ENCODE measurements at regions not wholly inside any gene's neighbourhood (a gene's known extent, or its start where the extent isn't known, plus 50 kb on each side); places are given as distances from the start of the nearest gene placed in this dataset.
A peak's percentile ranks its signal among the peaks of the same experiment; 100 is the strongest.
"Not testable (repeated sequence)": the region's sequence is repeated elsewhere in the genome, so short reads cannot be mapped to it uniquely, and the experiment has no call there.

DNA sequence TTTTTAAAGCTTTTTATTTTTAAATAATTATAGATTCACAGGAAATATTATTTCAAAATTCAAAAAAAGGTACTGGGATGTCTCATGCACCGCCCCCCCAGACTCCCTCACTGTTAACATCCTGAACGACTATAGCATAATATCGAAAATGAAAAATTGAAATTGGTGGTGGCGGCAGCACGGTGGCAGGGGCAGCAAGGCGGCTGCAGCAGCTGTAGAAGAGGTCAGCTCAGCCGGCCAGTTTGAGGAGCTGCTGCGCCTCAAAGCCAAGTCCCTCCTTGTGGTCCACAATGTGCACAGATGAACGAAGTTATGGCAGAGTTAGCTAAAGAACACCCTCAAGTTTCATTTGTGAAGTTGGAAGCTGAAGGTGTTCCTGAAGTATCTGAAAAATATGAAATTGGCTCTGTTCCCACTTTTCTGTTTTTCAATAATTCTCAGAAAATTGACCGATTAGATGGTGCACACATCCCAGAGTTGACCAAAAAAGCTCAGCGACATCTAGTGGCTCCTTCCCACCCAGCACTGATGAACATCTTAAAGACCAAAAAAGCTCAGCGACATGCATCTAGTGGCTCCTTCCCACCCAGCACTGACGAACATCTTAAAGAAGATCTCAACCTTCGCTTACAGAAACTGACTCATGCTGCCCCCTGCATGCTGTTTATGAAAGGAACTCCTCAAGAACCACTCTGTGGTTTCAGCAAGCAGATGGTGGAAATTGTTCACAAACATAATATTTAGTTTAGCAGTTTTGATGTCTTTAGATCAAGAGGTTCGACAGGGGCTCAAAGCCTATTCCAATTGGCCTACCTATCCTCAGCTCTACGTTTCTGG lies 100.8 kb downstream of the FAM217A start:
- no peak overlapping the region for H3K9ac ChIP-seq (ENCODE audit: insufficient read depth in 1 of 2, low read length in 2 of 2)
- H3K4me1 ChIP-seq (ENCODE audit: control insufficient read depth in 5 of 5, insufficient read depth in 5 of 5, low read length in 5 of 5) = no peaks in the 10 kb centered on the region
- no peaks in the 10 kb centered on the region for H3K36me3 ChIP-seq (ENCODE audit: control insufficient read depth in 4 of 4, insufficient read depth in 4 of 4, low read length in 4 of 4)
- TF ChIP-seq, protein P1, sequence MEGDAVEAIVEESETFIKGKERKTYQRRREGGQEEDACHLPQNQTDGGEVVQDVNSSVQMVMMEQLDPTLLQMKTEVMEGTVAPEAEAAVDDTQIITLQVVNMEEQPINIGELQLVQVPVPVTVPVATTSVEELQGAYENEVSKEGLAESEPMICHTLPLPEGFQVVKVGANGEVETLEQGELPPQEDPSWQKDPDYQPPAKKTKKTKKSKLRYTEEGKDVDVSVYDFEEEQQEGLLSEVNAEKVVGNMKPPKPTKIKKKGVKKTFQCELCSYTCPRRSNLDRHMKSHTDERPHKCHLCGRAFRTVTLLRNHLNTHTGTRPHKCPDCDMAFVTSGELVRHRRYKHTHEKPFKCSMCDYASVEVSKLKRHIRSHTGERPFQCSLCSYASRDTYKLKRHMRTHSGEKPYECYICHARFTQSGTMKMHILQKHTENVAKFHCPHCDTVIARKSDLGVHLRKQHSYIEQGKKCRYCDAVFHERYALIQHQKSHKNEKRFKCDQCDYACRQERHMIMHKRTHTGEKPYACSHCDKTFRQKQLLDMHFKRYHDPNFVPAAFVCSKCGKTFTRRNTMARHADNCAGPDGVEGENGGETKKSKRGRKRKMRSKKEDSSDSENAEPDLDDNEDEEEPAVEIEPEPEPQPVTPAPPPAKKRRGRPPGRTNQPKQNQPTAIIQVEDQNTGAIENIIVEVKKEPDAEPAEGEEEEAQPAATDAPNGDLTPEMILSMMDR (IDR thresholded peaks at IDR 0.05; ENCODE audit: control extremely low read depth, extremely low read depth) = no peak
- DNase-seq = peak; percentile 66 to 85 (median 79)
- no peaks in the 10 kb centered on the region for H3K9me3 ChIP-seq (ENCODE audit: control insufficient read depth in 4 of 4, insufficient read depth in 3 of 4, low read length in 3 of 4)
- WGBS, 2 donors = 47 to 50% methylated on average over 16 of the region's 16 CpGs
- H3K4me3 ChIP-seq = no peak overlapping the region
- ATAC-seq (ENCODE audit: insufficient read depth, low FRiP score) = peak; percentile 47
- H3K27me3 ChIP-seq (ENCODE audit: control insufficient read depth in 3 of 3, insufficient read depth in 3 of 3, low read length in 2 of 3) = no peaks in the 10 kb centered on the region
- no peak overlapping the region for H3K27ac ChIP-seq (ENCODE audit: low read depth in 1 of 2, low read length in 1 of 2)

DNA sequence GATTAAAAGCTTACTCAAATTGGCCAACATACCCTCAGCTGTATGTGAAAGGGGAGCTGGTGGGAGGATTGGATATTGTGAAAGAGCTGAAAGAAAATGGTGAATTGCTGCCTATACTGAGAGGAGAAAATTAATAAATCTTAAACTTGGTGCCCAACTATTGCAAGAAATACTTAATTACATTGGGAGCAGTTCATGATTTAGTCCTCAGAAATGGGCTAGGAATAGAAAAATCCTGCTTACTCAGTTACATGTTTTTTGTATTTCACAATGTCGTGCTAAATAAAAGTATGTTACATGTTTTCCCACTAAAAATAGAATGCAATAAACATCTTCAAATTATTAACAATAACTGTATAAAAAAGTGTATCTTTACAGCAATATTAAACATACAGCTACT lies 100.0 kb downstream of the FAM217A start:
- H3K9ac ChIP-seq (ENCODE audit: insufficient read depth in 1 of 2, low read length in 2 of 2); ATAC-seq (ENCODE audit: insufficient read depth, low FRiP score); H3K9me3 ChIP-seq (ENCODE audit: control insufficient read depth in 4 of 4, insufficient read depth in 3 of 4, low read length in 3 of 4); DNase-seq; H3K27me3 ChIP-seq (ENCODE audit: control insufficient read depth in 3 of 3, insufficient read depth in 3 of 3, low read length in 2 of 3); H3K27ac ChIP-seq (ENCODE audit: low read depth in 1 of 2, low read length in 1 of 2); H3K4me1 ChIP-seq (ENCODE audit: control insufficient read depth in 5 of 5, insufficient read depth in 5 of 5, low read length in 5 of 5); H3K36me3 ChIP-seq (ENCODE audit: control insufficient read depth in 4 of 4, insufficient read depth in 4 of 4, low read length in 4 of 4); H3K4me3 ChIP-seq: not testable (repeated sequence)
- WGBS, 2 donors = 81 to 87% methylated on average over 1 of the region's 1 CpG

DNA sequence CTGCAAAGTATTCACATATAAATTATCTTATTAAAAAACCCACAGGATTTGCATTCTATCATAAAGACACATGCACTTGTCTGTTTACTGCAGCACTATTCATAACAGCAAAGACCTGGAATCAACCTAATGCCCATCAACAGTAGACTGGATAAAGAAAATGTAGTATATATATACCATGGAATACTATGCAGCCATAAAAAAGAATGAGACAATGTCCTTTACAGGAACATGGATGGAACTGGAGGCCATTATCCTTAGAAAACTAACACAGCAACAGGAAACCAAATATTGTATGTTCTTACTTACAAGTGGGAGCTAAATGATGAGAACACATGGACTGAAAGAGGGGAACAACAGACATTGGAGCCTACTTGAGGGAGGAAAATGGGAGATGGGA lies 97.0 kb downstream of the FAM217A start:
- H3K4me3 ChIP-seq = no peak overlapping the region
- ATAC-seq (ENCODE audit: insufficient read depth, low FRiP score) = no peak
- no peak for DNase-seq
- H3K9ac ChIP-seq (ENCODE audit: insufficient read depth in 1 of 2, low read length in 2 of 2) = no peak overlapping the region
- H3K27ac ChIP-seq (ENCODE audit: low read depth in 1 of 2, low read length in 1 of 2) = no peak overlapping the region
- H3K4me1 ChIP-seq (ENCODE audit: control insufficient read depth in 5 of 5, insufficient read depth in 5 of 5, low read length in 5 of 5) = peaks cover 0 to under 1% (median 0%) of the 10 kb centered on the region in 5 donors
- TF ChIP-seq, protein P1 (IDR thresholded peaks at IDR 0.05; ENCODE audit: control extremely low read depth, extremely low read depth) = no peak
- H3K9me3 ChIP-seq (ENCODE audit: control insufficient read depth in 4 of 4, insufficient read depth in 3 of 4, low read length in 3 of 4) = no peaks in the 10 kb centered on the region
- no peaks in the 10 kb centered on the region for H3K36me3 ChIP-seq (ENCODE audit: control insufficient read depth in 4 of 4, insufficient read depth in 4 of 4, low read length in 4 of 4)
- no peaks in the 10 kb centered on the region for H3K27me3 ChIP-seq (ENCODE audit: control insufficient read depth in 3 of 3, insufficient read depth in 3 of 3, low read length in 2 of 3)

DNA sequence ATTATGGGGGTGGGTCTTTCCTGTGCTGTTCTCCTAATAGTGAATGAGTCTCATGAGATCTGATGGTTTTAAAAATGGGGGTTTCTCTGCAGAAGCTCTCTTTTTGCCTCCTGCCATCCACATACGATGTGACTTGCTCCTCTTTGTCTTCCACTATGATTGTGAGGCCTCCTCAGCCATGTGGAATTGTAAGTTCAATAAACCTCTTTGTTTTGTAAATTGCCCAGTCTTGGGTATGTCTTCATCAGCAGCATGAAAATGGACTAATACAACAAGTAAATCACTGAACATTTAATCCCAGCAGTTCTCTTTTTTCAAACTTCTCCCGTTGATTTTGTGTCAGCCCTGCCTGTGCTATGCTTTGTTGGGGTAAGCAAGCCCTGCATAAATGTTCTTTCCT lies 95.2 kb downstream of the FAM217A start:
- Histone ChIP-seq H3K27me3 (ENCODE audit: control insufficient read depth in 3 of 3, insufficient read depth in 3 of 3, low read length in 2 of 3) (no peaks in the 10 kb centered on the region), H3K9me3 (ENCODE audit: control insufficient read depth in 4 of 4, insufficient read depth in 3 of 4, low read length in 3 of 4) (no peaks in the 10 kb centered on the region), H3K9ac (ENCODE audit: insufficient read depth in 1 of 2, low read length in 2 of 2) (no peak overlapping the region), H3K4me1 (ENCODE audit: control insufficient read depth in 5 of 5, insufficient read depth in 5 of 5, low read length in 5 of 5) (peaks cover 0 to 5% (median 0%) of the 10 kb centered on the region in 5 donors), H3K36me3 (ENCODE audit: control insufficient read depth in 4 of 4, insufficient read depth in 4 of 4, low read length in 4 of 4) (no peaks in the 10 kb centered on the region), H3K27ac (ENCODE audit: low read depth in 1 of 2, low read length in 1 of 2) (no peak overlapping the region), H3K4me3 (no peak overlapping the region)
- TF ChIP-seq, protein P1 (IDR thresholded peaks at IDR 0.05; ENCODE audit: control extremely low read depth, extremely low read depth) = no peak
- 95 to 96% methylated on average over 2 of the region's 2 CpGs for WGBS, 2 donors
- ATAC-seq (ENCODE audit: insufficient read depth, low FRiP score) = no peak
- DNase-seq = no peak
